Stimulated activated CD4-positive, alpha-beta T cell treated with anti-CD3 and anti-CD28 coated beads, TNF-alpha, amount 100 ng/mL, for 1 hour (primary cell): ENCODE measurements at regions not wholly inside any gene's neighbourhood (a gene's known extent, or its start where the extent isn't known, plus 50 kb on each side); places are given as distances from the start of the nearest gene placed in this dataset.

ENCODE experiments used
- DNase-seq, 3 donors: peaks; one replicate each; pipeline ENCODE4 v3.0.0-alpha.2; 2020; ENCODE audit warnings: low read depth in 3 of 3, low spot score in 1 of 3

- DNase-seq = no peak
Observed at GRCh38 chr2:16262526-16263178, 322.3 kb downstream of the MYCN start.

GRCh38 chr2:16261791-16262190 is 321.4 kb downstream of the MYCN start:
- no peak for DNase-seq

- no peak for DNase-seq
Observed at GRCh38 chr2:16261071-16261470, 320.7 kb downstream of the MYCN start.

GRCh38 chr2:16260041-16260830 is 319.9 kb downstream of the MYCN start:
- no peak for DNase-seq

- no peak for DNase-seq
Observed at GRCh38 chr2:16259010-16259409, 318.7 kb downstream of the MYCN start.

- no peak for DNase-seq
Observed at GRCh38 chr2:16258350-16258749, 318.0 kb downstream of the MYCN start.

- no peak for DNase-seq
Observed at GRCh38 chr2:16257322-16258028, 317.1 kb downstream of the MYCN start.

GRCh38 chr2:16256601-16257321 is 316.4 kb downstream of the MYCN start:
- DNase-seq = no peak

- DNase-seq = no peak
Observed at GRCh38 chr2:16255120-16255519, 314.8 kb downstream of the MYCN start.

GRCh38 chr2:16254356-16254965 is 314.1 kb downstream of the MYCN start:
- no peak for DNase-seq

- no peak for DNase-seq
Observed at GRCh38 chr2:16253291-16253690, 312.9 kb downstream of the MYCN start.

GRCh38 chr2:16252891-16253290 is 312.5 kb downstream of the MYCN start:
- DNase-seq = no peak

- no peak for DNase-seq
Observed at GRCh38 chr2:16252251-16252650, 311.9 kb downstream of the MYCN start.

GRCh38 chr2:16251511-16252225 is 311.3 kb downstream of the MYCN start:
- no peak for DNase-seq

- DNase-seq = no peak
Observed at GRCh38 chr2:16250886-16251285, 310.5 kb downstream of the MYCN start.

- no peak for DNase-seq
Observed at GRCh38 chr2:16250466-16250865, 310.1 kb downstream of the MYCN start.

- DNase-seq = no peak
Observed at GRCh38 chr2:16250056-16250425, 309.7 kb downstream of the MYCN start.

- no peak for DNase-seq
Observed at GRCh38 chr2:16249246-16250055, 309.1 kb downstream of the MYCN start.

GRCh38 chr2:16248571-16249105 is 308.3 kb downstream of the MYCN start:
- DNase-seq = no peak
